ENCODE measurements at regions not wholly inside any gene's neighbourhood (a gene's known extent, or its start where the extent isn't known, plus 50 kb on each side); places are given as distances from the start of the nearest gene placed in this dataset.

DNA sequence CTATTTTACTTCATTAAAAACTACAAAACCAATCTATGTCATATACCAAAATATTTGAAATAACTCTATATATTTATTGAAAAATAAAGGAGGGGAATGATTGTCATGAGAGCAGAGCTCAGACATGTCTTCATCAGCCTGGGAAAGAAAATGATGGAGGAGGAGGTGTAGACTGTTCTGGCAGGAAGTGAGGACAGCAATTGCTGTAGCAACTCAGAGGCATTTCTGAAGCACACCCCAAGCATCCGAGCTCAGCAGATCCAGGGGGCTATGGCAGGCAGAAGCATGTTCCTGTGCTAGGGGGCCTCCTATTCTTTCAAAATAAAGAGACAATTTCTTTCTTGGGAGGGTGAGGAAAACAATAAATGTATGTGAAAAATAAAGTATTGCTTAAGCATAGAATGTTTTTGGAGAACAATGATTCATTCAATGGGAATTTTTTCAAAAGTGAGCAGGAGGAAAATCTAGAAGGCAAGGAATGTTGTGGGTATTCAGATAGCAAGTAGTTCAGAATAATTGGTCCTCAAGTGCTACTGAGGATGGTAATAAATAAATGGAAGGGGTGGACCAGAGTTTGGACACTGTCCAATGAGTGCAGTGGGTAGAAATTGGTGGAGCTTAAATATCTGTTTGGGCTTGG is 383.4 kb downstream of the CDH11 start:
- Mint-ChIP-seq H3K27me3 (no peaks in the 10 kb centered on the region), H3K4me3 (no peak overlapping the region), H3K27ac (no peak overlapping the region), H3K9me3 (peaks cover 9% of the 10 kb centered on the region), H3K4me1 (no peaks in the 10 kb centered on the region), H3K36me3 (no peaks in the 10 kb centered on the region)
- ATAC-seq (ENCODE audit: low read depth) (no peak), DNase-seq (no peak)
- POLR2A ChIA-PET = no interaction called here

DNA sequence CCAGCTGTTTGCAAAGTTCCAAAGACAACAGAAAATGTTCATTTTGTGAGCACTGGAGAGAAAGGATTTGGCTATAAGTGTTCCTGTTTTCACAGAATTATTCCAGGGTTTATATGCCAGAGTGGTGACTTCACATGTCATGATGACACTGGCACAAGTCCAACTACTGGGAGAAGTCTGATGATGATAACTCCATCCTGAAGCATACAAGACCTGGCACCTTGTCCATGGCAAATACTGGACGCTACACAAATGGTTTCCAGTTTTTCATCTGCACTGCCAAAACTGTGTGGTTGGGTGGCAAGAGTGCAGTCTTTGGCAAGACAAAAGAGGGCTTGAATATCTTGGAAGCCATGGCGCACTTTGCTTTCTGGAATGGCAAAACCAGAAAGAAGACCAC is 385.0 kb downstream of the CDH11 start:
- Mint-ChIP-seq H3K36me3 (no peaks in the 10 kb centered on the region), H3K4me3 (no peak overlapping the region), H3K27ac (no peak overlapping the region), H3K27me3 (no peaks in the 10 kb centered on the region), H3K9me3 (peaks cover 10% of the 10 kb centered on the region), H3K4me1 (no peaks in the 10 kb centered on the region)
- no peak for DNase-seq
- ATAC-seq (ENCODE audit: low read depth) = no peak
- POLR2A ChIA-PET = no interaction called here

DNA sequence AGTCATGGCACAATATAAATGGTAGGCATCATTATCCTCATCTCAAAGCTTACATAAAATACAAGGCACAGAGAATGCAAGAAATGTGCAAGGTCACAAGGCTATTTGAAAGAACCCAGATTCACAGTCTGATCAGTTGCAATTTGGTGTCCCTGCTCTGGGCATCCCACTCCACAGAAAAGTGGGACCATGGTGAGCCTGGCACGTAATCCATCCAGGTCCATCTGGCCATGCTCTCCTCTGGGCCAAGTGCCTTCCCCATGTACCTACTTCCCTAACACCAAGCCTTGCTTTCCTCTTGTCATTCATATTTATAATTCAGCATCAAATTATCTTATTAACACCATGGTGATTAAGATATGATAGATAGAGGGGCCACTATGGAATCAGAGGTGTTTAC is 390.0 kb downstream of the CDH11 start:
- POLR2A ChIA-PET = no interaction called here
- DNase-seq = no peak

DNA sequence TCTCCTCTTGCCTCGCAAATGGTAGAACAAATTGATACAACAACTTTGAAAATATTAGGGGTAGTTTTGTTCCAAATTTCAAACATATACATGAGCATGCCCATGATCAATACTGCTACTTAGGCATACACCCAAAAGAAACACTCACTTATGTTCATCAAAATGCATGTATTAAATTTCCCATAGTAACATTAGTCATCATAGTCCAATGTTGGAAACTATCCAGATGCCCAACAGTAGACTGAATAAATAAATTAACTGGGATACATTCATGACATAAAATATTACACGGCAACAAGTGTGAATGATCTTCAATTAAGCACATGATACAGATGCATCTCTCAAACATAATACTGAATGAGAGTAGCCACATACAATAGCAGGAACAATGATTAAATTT is 391.6 kb downstream of the CDH11 start:
- Mint-ChIP-seq H3K4me3 (no peak overlapping the region), H3K9me3 (peaks cover 6% of the 10 kb centered on the region), H3K27ac (no peak overlapping the region), H3K27me3 (no peaks in the 10 kb centered on the region), H3K36me3 (no peaks in the 10 kb centered on the region), H3K4me1 (no peaks in the 10 kb centered on the region)
- POLR2A ChIA-PET = no interaction called here
- no peak for DNase-seq
- ATAC-seq (ENCODE audit: low read depth) = no peak

More for the DNA sequence above, 390.0 kb downstream of the CDH11 start:
- Mint-ChIP-seq H3K27ac (no peak overlapping the region), H3K4me3 (no peak overlapping the region), H3K9me3 (peaks cover 6% of the 10 kb centered on the region), H3K36me3 (no peaks in the 10 kb centered on the region), H3K27me3 (no peaks in the 10 kb centered on the region), H3K4me1 (no peaks in the 10 kb centered on the region)
- ATAC-seq (ENCODE audit: low read depth) = no peak

DNA sequence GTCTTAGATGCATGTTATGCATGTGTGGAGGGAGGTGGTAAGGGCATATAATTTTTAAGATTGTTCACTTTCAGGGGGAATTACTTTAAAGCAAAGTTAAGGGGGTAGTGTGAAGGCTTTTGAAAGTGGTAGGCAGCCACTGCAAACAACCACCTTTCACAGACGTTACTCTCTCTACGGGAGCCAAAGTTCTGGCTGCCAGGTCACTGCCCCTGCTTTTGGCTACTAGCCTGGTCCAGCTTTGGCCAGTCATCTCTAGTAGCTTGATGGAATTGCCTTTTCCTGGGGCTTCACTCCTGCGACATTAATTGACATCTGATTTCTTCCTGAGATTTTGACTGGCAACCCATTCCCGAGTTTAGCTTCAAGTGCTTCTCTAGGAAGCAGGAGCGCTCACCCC is 397.5 kb downstream of the CDH11 start:
- DNase-seq (no peak), ATAC-seq (ENCODE audit: low read depth) (no peak)
- no peak overlapping the region for H3K27ac Mint-ChIP-seq
- POLR2A ChIA-PET = no interaction called here
- H3K27me3 Mint-ChIP-seq = no peaks in the 10 kb centered on the region
- H3K9me3 Mint-ChIP-seq = peaks cover 8% of the 10 kb centered on the region
- H3K4me3 Mint-ChIP-seq = no peak overlapping the region
- H3K36me3 Mint-ChIP-seq = no peaks in the 10 kb centered on the region
- no peaks in the 10 kb centered on the region for H3K4me1 Mint-ChIP-seq

DNA sequence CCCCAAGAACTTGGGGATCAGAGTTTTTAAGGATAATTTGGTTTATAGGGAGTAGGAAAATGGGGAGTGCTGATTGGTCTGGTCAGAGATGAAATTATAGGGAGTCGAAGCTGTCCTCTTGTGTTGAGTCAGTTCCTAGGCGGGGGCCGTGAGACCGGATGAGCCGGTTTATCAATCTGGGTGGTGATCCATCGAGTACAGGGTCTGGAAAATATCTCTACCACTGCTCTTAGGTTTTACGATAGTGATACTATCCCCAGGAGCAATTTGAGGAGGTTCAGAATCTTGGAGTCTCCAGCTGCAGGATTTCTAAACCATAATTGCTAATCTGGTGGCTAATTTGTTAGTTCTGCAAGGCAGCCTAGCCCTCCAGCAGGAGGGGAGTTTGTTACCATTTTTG is 403.4 kb downstream of the CDH11 start:
- Mint-ChIP-seq H3K27me3 (no peaks in the 10 kb centered on the region), H3K9me3 (peaks cover 5% of the 10 kb centered on the region), H3K4me3 (no peak overlapping the region), H3K36me3 (no peaks in the 10 kb centered on the region), H3K27ac (no peak overlapping the region), H3K4me1 (no peaks in the 10 kb centered on the region)
- DNase-seq (no peak), ATAC-seq (ENCODE audit: low read depth) (no peak)
- POLR2A ChIA-PET = no interaction called here

DNA sequence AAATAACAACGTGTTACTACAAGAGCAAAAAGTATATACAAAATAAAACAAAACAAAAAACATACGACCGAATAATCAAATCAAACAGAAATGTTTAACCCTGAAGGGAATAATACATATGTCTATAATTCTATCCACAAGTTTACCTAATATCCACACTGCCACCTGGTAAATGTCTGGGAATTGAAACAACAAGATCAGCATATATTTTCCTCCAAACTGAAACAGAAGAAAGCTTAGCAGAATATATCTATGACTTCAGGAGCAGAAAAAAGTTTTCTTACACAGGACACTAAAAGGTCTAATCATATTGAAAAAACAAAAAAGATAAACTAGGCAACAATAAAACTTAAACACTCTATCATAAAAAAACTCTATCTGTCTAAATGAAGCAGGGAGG is 404.0 kb downstream of the CDH11 start:
- H3K9me3 Mint-ChIP-seq = peaks cover 5% of the 10 kb centered on the region
- no peaks in the 10 kb centered on the region for H3K36me3 Mint-ChIP-seq
- POLR2A ChIA-PET = no interaction called here
- no peaks in the 10 kb centered on the region for H3K27me3 Mint-ChIP-seq
- no peak overlapping the region for H3K27ac Mint-ChIP-seq
- DNase-seq (no peak), ATAC-seq (ENCODE audit: low read depth) (no peak)
- H3K4me1 Mint-ChIP-seq = no peaks in the 10 kb centered on the region
- no peak overlapping the region for H3K4me3 Mint-ChIP-seq

DNA sequence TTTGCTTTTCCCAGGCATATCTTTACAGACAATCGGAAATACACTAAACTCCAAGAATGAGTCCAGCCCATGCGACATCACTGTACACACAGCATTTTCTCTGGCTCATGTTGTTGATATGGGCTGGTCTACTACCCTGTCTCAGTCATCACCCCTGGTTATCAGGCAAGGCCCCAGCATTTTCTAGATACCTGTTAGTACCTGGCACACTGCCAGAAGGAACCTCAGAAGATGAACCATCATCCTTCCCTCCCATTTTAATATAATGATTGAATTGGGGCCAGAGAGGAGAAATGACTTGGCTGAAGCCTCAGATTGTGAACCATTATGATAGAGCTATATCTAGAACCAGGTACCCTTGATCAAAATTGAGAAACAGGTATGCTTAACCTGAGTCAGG is 406.2 kb downstream of the CDH11 start:
- no peaks in the 10 kb centered on the region for H3K4me1 Mint-ChIP-seq
- POLR2A ChIA-PET = no interaction called here
- H3K9me3 Mint-ChIP-seq = peaks cover 9% of the 10 kb centered on the region
- ATAC-seq (ENCODE audit: low read depth) = no peak
- no peak overlapping the region for H3K4me3 Mint-ChIP-seq
- DNase-seq = no peak
- H3K27ac Mint-ChIP-seq = no peak overlapping the region
- H3K27me3 Mint-ChIP-seq = no peaks in the 10 kb centered on the region
- no peaks in the 10 kb centered on the region for H3K36me3 Mint-ChIP-seq

DNA sequence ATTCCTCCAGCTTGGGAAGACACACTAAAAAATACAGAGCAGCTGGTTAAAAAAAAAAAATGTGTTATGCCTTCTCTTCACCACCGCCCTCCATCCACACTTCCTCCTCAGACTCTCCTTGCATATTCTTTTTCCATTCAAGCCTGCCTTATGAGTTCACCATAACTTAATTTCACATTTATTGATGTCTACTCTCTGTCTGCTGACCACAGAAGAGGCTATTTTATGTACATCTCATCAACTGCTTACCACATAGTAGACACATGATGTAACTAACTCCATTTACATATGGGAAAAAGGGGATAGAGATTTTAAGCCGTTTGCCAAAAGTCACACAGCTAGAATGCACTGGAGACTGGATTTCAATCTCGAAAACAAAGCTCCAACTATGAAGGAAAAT is 409.8 kb downstream of the CDH11 start:
- Mint-ChIP-seq H3K27me3 (no peaks in the 10 kb centered on the region), H3K27ac (no peak overlapping the region), H3K4me1 (no peaks in the 10 kb centered on the region), H3K9me3 (peaks cover 11% of the 10 kb centered on the region), H3K4me3 (no peak overlapping the region), H3K36me3 (no peaks in the 10 kb centered on the region)
- POLR2A ChIA-PET = no interaction called here
- no peak for DNase-seq
- no peak for ATAC-seq (ENCODE audit: low read depth)

DNA sequence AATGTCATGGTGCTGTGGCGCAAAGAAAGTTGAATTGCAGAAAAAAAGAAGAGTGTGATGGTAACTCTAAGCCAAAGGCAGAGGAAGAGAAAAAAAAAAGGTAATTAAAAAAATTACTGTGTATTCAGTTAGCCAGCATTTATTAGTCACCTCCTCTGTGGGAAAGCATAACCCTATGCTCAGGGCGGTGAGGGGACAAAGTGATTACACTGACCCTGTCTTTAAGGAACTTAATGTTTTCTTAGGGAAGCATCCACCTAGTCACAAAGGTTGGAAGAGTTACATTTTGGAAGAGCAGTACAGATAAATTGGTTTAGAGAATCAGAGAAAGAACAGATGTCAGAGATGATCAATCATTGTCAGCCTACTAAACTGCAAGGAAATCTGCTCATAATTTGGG is 410.3 kb downstream of the CDH11 start:
- no peak for DNase-seq
- Mint-ChIP-seq H3K4me3 (no peak overlapping the region), H3K4me1 (no peaks in the 10 kb centered on the region), H3K27me3 (no peaks in the 10 kb centered on the region), H3K36me3 (no peaks in the 10 kb centered on the region), H3K9me3 (peaks cover 11% of the 10 kb centered on the region), H3K27ac (no peak overlapping the region)
- ATAC-seq (ENCODE audit: low read depth) = no peak
- POLR2A ChIA-PET = no interaction called here

DNA sequence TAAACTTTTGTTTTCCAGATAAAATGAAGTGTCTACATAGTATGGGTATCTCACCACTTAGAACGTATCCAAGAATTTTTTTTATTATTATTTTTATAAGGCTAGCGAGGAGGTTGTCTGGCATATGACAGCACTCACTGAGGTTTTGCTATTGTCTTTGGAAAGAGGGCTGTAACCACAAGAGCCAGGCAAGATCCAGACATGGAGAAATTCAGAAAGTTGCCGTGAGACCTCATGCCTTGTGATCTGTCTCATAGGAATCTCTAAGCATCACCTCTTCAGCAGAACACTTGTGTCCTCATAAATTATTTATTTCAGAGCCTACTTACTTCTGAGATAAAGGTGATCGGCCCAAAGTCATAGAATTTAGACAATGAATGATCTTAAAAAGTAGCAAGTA is 410.8 kb downstream of the CDH11 start:
- Mint-ChIP-seq H3K9me3 (peaks cover 10% of the 10 kb centered on the region), H3K4me3 (no peak overlapping the region), H3K27me3 (no peaks in the 10 kb centered on the region), H3K36me3 (no peaks in the 10 kb centered on the region), H3K4me1 (no peaks in the 10 kb centered on the region), H3K27ac (no peak overlapping the region)
- no peak for DNase-seq
- POLR2A ChIA-PET = no interaction called here
- no peak for ATAC-seq (ENCODE audit: low read depth)

DNA sequence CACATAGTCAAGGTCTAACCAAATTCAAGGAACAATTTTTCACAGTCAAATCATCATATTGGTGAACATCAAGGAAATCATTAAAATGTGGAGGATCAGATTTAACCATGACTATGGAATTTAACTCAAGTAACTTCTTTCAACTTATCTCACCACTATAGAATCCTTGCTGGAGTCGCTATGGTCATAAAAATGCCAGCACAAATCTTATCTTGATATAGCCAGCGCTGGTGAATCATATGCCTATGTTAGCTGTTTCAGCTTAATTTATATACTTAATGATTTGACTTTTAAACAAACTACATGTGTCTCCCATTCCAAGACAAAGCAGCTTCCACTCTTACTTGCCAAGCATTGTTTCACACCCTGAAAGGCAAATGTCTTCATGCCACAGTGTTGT is 416.4 kb downstream of the CDH11 start:
- H3K9me3 Mint-ChIP-seq = peaks cover 6% of the 10 kb centered on the region
- no peaks in the 10 kb centered on the region for H3K27me3 Mint-ChIP-seq
- no peaks in the 10 kb centered on the region for H3K36me3 Mint-ChIP-seq
- ATAC-seq (ENCODE audit: low read depth) (no peak), DNase-seq (no peak)
- H3K4me3 Mint-ChIP-seq = no peak overlapping the region
- no peak overlapping the region for H3K27ac Mint-ChIP-seq
- H3K4me1 Mint-ChIP-seq = no peaks in the 10 kb centered on the region
- POLR2A ChIA-PET = no interaction called here

DNA sequence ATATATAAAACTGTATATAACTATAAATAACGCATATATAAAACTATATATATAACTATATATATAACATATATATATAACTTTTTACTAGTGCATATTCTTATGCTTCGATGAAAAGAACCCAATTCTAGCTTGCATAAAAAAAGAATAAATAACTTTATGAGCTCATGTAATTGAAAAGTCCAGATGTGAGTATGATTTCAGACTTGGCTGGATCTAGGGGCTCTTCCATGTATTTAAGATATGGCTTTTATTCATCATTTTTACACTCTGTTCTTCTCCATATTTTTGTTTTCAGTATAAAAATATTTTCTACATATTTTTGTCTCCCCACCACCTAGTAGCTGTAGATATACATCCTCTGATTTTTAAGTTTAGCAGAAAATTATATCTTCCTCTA is 417.5 kb downstream of the CDH11 start:
- POLR2A ChIA-PET = no interaction called here
- no peaks in the 10 kb centered on the region for H3K4me1 Mint-ChIP-seq
- DNase-seq = no peak

DNA sequence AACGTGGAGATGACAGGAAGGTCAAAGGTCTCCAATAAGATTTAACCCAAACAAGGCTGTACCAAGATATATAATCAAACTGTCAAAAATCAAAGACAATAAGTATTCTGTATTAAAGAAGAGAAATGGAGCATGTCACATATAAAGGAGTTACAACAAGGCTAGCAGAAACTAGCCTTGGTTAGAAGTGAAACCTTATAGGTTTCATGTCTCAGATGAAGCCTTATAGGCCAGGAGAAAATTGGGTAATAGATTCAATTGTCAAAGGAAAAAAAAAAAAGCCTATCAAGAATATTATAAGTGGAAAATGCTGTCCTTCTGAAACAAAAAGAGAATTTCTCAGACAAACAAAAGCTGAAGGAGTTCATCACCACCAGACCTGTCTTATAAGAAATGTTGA is 419.4 kb downstream of the CDH11 start:
- peaks cover 2% of the 10 kb centered on the region for H3K9me3 Mint-ChIP-seq
- H3K36me3 Mint-ChIP-seq = no peaks in the 10 kb centered on the region
- ATAC-seq (ENCODE audit: low read depth) = no peak
- H3K4me1 Mint-ChIP-seq = no peaks in the 10 kb centered on the region
- POLR2A ChIA-PET = no interaction called here
- DNase-seq = no peak
- H3K27ac Mint-ChIP-seq = no peak overlapping the region
- no peak overlapping the region for H3K4me3 Mint-ChIP-seq
- no peaks in the 10 kb centered on the region for H3K27me3 Mint-ChIP-seq

More for the DNA sequence above, 417.5 kb downstream of the CDH11 start:
- no peak for ATAC-seq (ENCODE audit: low read depth)
- H3K27ac Mint-ChIP-seq = no peak overlapping the region
- no peaks in the 10 kb centered on the region for H3K36me3 Mint-ChIP-seq
- no peaks in the 10 kb centered on the region for H3K27me3 Mint-ChIP-seq
- H3K4me3 Mint-ChIP-seq = no peak overlapping the region
- H3K9me3 Mint-ChIP-seq = peaks cover 4% of the 10 kb centered on the region

DNA sequence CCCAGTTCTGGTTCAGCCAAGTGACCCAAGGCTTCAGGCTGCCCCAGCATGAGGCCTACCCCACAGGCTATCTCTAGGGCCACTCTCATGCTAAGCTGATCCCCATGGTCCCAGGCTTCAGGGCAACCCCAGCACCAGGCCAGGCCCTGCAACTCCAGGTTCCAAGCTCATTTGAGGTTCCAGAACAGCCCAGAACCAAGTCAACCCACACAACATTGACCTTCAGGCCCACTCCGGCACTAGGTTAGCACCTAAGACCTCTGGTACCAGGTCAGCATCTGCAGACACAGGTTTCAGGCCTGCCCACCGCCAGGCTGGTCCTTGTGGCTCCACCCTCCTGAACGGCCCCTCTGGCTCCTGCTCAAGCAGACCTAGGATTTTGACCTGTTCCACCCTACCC is 421.2 kb downstream of the CDH11 start:
- peaks cover 5% of the 10 kb centered on the region for H3K9me3 Mint-ChIP-seq
- no peak overlapping the region for H3K27ac Mint-ChIP-seq
- no peaks in the 10 kb centered on the region for H3K36me3 Mint-ChIP-seq
- ATAC-seq (ENCODE audit: low read depth) (no peak), DNase-seq (no peak)
- POLR2A ChIA-PET = no interaction called here
- H3K4me3 Mint-ChIP-seq = no peak overlapping the region
- H3K4me1 Mint-ChIP-seq = no peaks in the 10 kb centered on the region
- H3K27me3 Mint-ChIP-seq = no peaks in the 10 kb centered on the region
